KOPT-K1 (cell line): ENCODE measurements at regions not wholly inside any gene's neighbourhood (a gene's known extent, or its start where the extent isn't known, plus 50 kb on each side); places are given as distances from the start of the nearest gene placed in this dataset.

Experiments used
- H3K27ac ChIP-seq: fragments of 200-600 bp; sonication (generic); 2 replicates; pipeline ENCODE4 v1.5.1; 2016; ENCODE audit warnings: antibody characterized with exemption, mild to moderate bottlenecking, low read depth, low read length; ENCODE audit not compliant: poor library complexity, severe bottlenecking
- H3K36me3 ChIP-seq: fragments of 200-600 bp; sonication (generic); 2 replicates; pipeline ENCODE4 v1.5.1; 2017; ENCODE audit warnings: antibody characterized with exemption, mild to moderate bottlenecking, low read length, moderate library complexity; ENCODE audit not compliant: insufficient read depth
- H3K9me3 ChIP-seq: fragments of 200-600 bp; sonication (generic); 2 replicates; pipeline ENCODE4 v1.5.1; 2017; ENCODE audit warnings: antibody characterized with exemption, low read length, mild to moderate bottlenecking; ENCODE audit not compliant: insufficient read depth, poor library complexity, severe bottlenecking

DNA sequence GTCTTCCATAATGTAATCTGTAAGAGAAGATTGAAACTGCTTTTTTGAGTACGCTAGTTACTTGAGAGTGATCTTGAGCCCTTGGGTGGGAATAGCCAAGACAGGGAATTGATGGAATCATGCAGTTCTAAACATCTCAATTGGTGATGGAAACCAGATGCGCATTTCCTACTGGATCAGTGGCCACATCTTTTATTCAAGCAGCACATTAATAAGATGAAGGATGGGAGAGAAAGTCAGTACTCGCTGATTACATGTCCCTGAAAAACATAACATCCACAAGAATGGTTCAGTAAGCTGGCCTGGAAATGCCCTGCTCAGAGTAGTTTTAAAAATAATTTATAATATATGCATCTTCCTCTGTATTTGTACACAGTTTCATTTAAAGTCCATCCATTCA, 833.8 kb downstream of the JRKL start:
- Histone ChIP-seq H3K27ac (no peak overlapping the region), H3K9me3 (no peaks in the 10 kb centered on the region), H3K36me3 (no peaks in the 10 kb centered on the region)

DNA sequence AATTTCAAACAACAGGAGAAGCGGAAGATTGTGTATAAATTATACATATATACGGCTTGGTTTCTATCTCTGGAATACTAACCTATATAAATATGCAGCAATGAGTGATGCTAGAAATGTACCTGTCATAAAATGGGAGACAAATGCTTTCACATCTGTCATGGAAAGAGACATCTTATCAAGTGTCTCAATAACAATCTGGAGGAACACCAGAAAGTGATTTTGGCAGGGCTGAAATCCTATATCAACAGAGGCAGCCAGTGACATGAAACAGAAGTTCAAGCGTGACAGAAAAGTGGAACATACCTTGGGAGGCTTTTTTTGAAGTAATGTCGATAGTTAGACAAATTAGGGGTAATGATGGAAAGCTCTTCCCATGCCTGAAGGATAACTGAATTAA, 834.6 kb downstream of the JRKL start:
- no peak overlapping the region for H3K27ac ChIP-seq
- H3K36me3 ChIP-seq: no peaks in the 10 kb centered on the region
- H3K9me3 ChIP-seq: no peaks in the 10 kb centered on the region

DNA sequence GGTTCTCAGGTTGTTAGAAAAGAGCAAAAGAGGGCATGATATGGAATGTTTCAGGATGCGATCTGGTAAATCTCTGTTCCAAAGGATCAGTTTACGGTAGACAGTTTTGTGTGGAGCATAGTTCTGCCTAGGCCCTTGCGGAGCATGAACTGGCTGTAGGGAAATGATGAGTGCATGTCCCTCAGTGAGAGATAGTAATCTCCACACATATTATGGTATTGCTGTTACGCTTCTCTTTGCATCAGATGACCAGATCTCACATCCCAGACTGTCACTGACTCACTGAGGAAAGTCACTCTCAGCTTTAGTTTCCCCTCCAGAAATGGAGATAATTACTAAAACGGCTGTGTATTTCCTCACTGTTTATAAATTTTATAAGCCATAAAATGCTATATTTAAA, 836.0 kb downstream of the JRKL start:
- H3K9me3 ChIP-seq: no peaks in the 10 kb centered on the region

DNA sequence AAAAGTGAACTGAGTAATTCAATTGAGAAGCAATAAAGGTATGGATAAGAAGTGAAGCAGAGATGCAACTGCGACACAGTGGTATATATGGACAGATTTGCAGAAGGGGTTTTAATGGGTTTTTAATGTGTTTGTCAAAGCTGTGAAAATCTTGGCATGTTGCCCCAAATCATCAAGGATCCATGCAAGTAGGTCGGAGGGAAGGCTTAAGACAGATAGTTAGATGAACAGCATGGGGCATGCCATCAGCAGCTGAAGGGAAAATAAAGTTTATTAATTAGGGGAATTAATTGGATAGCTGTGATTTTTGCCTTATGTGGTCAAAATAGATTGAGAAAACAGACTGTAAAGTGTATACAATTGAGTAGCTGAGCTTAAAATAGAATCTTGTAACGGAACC, 840.1 kb downstream of the JRKL start:
- Histone ChIP-seq H3K27ac (no peak overlapping the region), H3K36me3 (no peaks in the 10 kb centered on the region), H3K9me3 (no peaks in the 10 kb centered on the region)

More for the DNA sequence above, 836.0 kb downstream of the JRKL start:
- Histone ChIP-seq H3K27ac (no peak overlapping the region), H3K36me3 (no peaks in the 10 kb centered on the region)

DNA sequence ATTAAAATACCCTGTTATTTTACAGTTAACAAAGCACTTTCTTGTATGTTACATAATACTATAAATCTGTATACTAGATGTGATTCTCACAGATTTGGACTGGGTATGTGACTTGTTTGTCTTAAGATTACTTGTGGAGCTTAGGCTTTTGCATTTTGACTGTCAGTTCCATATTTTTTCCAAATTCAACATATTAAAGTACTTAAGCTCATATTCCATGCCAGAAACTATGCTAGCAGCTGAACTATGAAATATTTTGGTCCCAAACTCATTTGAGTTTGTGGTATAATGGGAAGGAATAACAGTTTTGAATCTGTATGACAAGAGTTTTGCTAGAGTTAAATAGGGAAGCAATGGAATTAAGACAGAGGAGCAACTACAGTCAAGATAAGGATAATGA, 841.4 kb downstream of the JRKL start:
- Histone ChIP-seq H3K27ac (no peak overlapping the region), H3K36me3 (no peaks in the 10 kb centered on the region), H3K9me3 (no peaks in the 10 kb centered on the region)

DNA sequence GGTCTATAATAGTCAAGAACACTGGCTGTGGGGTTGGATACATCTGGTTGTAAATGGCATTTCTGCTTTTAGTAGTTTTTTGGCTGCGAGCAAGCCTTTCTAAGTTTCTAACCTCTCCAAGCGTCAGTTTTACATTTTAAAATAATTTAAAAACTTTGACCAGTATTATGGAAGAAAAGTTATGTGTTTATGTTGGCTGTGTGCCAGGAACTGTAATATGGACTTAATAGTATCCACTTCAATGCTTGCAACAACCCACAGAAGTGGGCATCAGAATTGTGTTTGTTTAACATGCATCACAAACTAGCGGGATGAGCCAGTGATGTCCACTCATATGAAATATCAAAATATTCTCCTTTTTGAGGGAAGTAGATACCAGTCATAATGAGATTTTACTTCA, 844.2 kb downstream of the JRKL start:
- no peak overlapping the region for H3K27ac ChIP-seq
- H3K9me3 ChIP-seq: no peaks in the 10 kb centered on the region
- H3K36me3 ChIP-seq: no peaks in the 10 kb centered on the region

DNA sequence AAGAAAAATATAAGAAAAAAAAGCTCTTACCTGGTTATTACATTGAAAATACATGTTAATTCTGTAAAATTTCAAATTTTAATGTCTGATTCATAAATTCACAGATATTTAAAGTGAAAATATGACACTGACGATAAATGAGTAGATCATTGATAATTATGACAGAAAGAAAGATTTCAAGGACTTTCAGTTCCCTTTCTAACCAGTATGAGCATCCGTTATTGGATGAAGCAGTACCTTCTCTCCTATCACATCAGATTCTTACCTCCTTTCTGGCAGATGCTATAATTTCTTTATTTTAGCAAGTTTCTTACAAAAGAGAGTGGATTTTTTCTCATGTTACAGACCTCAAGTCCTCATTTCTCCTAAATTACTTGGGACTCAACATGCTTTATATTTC, 847.3 kb downstream of the JRKL start:
- Histone ChIP-seq H3K36me3 (no peaks in the 10 kb centered on the region), H3K27ac (no peak overlapping the region), H3K9me3 (no peaks in the 10 kb centered on the region)

DNA sequence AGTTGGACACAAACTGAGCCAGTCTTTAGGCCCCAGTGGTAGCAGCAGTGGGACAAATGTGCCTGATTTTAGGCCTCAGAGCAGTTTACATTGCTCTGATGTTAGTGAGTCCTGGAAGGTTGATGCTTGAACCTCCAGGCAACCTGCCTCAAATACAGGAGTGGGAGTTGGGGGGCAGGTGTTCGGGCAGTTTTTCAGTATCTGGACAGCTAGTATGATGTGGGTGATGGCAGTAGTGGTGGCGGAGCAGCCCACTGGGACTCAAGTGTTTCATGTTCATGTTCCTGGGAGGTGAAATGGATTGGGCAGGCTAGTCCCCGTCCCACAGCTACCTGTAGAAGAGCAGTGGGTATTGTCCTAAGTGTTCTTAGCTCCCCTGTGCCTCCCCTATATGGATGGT, 857.8 kb downstream of the JRKL start:
- no peaks in the 10 kb centered on the region for H3K36me3 ChIP-seq
- H3K9me3 ChIP-seq: no peaks in the 10 kb centered on the region
- no peak overlapping the region for H3K27ac ChIP-seq

DNA sequence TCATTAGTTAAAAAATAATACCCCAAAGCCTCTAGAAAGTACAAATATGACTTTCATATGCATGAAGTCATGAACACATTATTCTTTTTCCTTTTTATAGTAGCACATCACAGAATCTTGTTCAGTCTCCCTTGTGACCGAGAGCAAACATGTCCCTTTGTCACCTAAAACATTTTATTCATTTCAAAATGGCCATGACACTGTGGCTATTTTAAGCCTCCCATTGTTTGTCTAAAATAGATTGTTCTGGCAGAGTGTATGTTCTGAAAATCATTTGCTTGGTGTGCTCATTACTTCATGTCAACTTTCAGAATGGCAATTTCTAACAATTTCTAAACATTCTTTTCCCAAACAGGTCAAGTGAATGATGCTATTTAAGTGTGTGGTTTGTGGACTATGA, 865.0 kb downstream of the JRKL start:
- H3K27ac ChIP-seq: no peak overlapping the region
- no peaks in the 10 kb centered on the region for H3K36me3 ChIP-seq
- no peaks in the 10 kb centered on the region for H3K9me3 ChIP-seq

DNA sequence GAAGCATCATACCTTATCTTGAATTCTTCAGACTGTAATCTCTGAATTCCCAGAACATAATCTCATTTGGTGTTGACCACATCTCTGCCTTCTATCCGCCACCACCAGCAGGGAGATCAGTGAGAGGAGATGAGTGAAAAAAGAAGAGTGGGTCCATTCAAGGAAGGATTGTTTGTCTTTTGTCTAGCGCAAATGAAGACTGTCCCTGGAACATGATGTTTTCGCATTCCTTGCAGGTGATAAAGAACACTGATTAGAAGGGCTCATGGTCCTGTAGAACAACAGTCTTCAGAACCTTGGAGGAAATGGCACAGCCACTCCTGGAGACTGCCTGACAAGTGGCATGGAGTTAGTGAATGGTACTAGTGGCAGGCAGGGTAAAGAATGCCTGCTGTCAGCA, 869.6 kb downstream of the JRKL start:
- H3K9me3 ChIP-seq: no peaks in the 10 kb centered on the region
- H3K36me3 ChIP-seq: no peaks in the 10 kb centered on the region
- no peak overlapping the region for H3K27ac ChIP-seq

DNA sequence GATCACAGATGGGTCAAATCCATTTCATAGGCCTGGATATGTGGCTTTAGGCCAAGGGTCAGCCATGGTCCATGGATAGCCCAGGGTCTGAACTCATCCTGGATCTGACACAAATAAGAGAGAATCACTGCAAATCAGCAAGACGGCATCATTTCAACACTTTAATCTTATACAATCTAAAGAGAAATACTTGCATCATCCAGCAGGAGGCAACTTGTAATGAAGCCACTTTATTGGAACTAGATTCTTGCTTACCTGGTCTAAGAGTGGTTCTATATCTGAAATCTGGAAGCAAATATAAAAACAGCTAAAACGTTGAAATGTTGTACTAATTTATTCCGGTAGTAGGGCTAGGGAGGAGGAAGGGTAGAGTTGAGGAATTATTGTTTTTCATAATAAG, 870.1 kb downstream of the JRKL start:
- Histone ChIP-seq H3K27ac (no peak overlapping the region), H3K9me3 (no peaks in the 10 kb centered on the region), H3K36me3 (no peaks in the 10 kb centered on the region)

DNA sequence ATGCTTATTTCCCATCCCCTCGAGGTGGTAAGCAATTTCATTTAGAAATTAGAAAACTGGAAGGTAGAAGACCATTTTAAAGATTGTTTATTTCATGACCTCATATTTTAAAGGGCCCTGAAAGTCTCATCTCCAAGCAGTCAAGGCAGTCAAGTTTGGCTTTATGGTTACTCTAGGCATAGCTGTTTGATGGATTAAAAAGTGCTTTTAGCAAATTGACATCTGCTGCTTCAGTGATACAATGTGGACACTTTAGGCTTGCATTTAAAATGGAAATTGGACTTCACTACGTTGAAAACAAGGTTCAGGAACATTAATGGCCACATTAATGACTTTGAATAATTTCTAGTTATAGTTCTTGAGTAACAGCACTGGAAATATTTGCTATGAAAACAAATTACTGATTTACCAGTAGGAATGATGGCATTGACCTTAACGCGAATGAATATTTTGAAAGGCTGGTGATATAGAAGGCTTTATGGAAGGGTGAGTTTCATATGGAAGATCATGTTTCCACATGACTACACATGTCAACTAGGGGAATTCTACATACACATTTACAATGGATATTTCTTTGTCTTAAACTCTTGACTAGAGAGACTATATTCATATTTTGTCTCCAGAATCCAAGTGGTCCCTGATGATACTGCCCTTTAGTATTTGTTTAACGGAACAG, 873.5 kb downstream of the JRKL start:
- no peaks in the 10 kb centered on the region for H3K9me3 ChIP-seq
- H3K36me3 ChIP-seq: no peaks in the 10 kb centered on the region
- no peak overlapping the region for H3K27ac ChIP-seq

DNA sequence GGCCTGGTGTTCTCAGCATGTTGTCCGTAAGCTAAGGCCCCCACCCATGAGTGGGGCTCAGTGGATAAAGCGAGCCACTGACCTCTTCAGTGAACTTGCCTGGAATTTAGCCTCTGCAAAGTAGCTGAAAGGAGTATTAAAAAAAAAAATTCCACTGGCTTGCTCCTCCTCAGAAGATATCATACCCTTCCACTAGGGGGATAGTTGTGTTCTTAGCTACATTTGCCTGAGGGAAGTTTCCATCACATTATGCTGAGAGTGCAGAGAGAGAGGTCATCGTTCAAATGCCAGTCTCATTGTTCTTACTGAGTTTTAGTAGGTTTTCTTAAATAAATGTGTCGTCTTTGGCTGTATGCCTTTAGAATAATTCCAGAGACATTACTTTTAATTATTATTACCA, 879.7 kb downstream of the JRKL start:
- Histone ChIP-seq H3K9me3 (no peaks in the 10 kb centered on the region), H3K36me3 (no peaks in the 10 kb centered on the region), H3K27ac (no peak overlapping the region)

DNA sequence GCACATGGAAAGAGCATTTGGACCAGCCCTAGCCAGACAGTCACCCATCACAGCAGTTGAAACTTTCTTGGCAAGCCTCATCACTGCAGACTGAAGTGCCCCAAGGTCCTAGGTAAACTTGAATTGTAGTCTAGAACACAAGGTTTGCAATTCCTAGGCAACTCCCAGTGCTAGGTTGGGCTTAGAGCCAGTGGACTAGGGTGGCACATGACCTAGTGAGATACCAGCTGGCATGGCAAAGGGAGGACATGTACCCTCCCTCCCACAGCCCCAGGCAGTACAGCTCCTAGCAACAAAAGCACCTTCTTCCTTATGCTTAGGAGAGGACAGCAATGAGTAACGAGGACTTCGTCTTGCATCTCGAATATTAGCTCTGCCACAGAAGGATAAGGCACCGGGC, 889.5 kb downstream of the JRKL start:
- no peaks in the 10 kb centered on the region for H3K9me3 ChIP-seq
- no peak overlapping the region for H3K27ac ChIP-seq
- no peaks in the 10 kb centered on the region for H3K36me3 ChIP-seq

DNA sequence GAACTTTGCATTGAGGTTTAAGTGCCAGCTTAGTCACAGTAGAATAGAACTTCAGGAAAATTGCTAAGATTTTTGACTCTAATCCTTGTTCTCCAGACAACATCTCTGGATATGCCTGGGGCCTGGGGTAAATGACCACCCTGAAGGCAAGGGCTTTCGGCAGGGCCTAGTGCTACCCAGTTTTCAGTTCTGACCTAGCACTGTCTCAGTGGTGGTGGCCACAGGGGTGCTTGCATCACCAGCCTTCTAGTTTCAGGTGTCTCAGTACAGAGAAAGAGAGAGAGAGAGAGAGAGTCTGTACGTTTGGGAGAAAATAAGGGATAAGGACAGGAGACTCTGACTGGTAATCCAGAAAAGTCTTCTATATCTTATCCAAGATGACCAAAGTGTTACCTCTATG, 890.5 kb downstream of the JRKL start:
- Histone ChIP-seq H3K36me3 (no peaks in the 10 kb centered on the region), H3K27ac (no peak overlapping the region), H3K9me3 (no peaks in the 10 kb centered on the region)

DNA sequence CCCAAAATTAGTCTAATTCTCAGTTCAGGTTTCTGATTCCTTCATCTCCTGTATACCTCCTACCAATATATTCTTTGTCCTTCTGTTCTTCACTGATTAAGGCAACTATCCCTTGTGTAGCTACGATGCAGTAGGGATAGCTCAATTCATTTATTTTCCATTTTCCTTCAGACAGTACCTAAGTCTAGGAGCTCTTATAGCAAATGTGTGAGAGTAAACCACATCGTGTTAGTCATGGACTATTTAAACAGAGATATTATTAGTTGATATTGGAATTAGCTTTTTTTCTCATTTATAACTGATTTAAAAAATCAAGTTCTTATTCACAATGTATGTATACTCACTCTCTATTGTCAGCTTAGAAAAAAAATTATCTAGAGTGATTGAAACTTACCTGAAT, 900.0 kb downstream of the JRKL start:
- Histone ChIP-seq H3K36me3 (no peaks in the 10 kb centered on the region), H3K9me3 (no peaks in the 10 kb centered on the region), H3K27ac (no peak overlapping the region)
